Lower leg skin (tissue), 3 donors: ENCODE measurements at regions not wholly inside any gene's neighbourhood (a gene's known extent, or its start where the extent isn't known, plus 50 kb on each side); places are given as distances from the start of the nearest gene placed in this dataset.

ENCODE experiments used
- POLR2A ChIP-seq, 2 donors: fragments of 450-650 bp; IDR thresholded peaks; one replicate each; pipeline ENCODE4 v1.6.1; 2016 to 2017; ENCODE audit warnings: antibody characterized with exemption in 2 of 2, mild to moderate bottlenecking in 1 of 2, moderate library complexity in 1 of 2
- TF ChIP-seq, protein P1 (sequence below), 3 donors: fragments of 450-650 bp; IDR thresholded peaks; one replicate each; pipeline ENCODE4 v1.5.1; 2016; ENCODE audit warnings: antibody characterized with exemption in 3 of 3, mild to moderate bottlenecking in 3 of 3, moderate library complexity in 2 of 3

DNA sequence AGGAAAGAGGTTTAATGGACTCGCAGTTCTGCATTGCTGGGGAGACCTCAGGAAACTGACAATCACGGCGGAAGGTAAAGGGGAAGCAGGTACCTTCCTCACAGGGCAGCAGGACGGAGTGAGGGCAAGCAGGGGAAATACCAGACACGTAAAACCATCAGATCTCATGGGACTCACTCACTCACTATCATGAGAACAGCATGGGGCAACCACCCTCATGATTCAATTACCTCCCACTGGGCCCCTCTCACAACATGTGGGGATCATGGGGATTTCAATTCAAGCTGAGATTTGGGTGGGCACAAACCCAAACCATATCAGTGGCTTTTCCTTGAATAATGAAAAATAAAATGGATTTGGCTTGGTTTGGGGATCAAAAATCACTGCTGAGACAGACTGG is 380.5 kb downstream of the VRK1 start:
- TF ChIP-seq, protein P1, sequence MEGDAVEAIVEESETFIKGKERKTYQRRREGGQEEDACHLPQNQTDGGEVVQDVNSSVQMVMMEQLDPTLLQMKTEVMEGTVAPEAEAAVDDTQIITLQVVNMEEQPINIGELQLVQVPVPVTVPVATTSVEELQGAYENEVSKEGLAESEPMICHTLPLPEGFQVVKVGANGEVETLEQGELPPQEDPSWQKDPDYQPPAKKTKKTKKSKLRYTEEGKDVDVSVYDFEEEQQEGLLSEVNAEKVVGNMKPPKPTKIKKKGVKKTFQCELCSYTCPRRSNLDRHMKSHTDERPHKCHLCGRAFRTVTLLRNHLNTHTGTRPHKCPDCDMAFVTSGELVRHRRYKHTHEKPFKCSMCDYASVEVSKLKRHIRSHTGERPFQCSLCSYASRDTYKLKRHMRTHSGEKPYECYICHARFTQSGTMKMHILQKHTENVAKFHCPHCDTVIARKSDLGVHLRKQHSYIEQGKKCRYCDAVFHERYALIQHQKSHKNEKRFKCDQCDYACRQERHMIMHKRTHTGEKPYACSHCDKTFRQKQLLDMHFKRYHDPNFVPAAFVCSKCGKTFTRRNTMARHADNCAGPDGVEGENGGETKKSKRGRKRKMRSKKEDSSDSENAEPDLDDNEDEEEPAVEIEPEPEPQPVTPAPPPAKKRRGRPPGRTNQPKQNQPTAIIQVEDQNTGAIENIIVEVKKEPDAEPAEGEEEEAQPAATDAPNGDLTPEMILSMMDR (IDR thresholded peaks at IDR 0.05) = no peak
- TF ChIP-seq POLR2A (IDR thresholded peaks at IDR 0.05) = no peak
